Neural cell (in vitro differentiated cells): ENCODE measurements at regions not wholly inside any gene's neighbourhood (a gene's known extent, or its start where the extent isn't known, plus 50 kb on each side); places are given as distances from the start of the nearest gene placed in this dataset.

Experiments used
- H2AFZ ChIP-seq: fragments of 200-600, 300-800 bp; sonication (generic), shearing (Covaris generic); 2 replicates; pipeline ENCODE4 v1.6.0; 2014; ENCODE audit warnings: low read depth, mild to moderate bottlenecking, antibody characterized with exemption, low read length, moderate library complexity
- H3F3A ChIP-seq: fragments of 200-600 bp; shearing (Covaris generic); 2 replicates; pipeline ENCODE4 v1.6.1; 2016; ENCODE audit warnings: mild to moderate bottlenecking, moderate library complexity, mixed read lengths, antibody characterized with exemption, low read length; ENCODE audit not compliant: insufficient read depth, poor library complexity, severe bottlenecking
- H3K27ac ChIP-seq: fragments of 200-600, 300-800 bp; sonication (generic), shearing (Covaris generic); 2 replicates; pipeline ENCODE4 v1.5.1; 2014; ENCODE audit warnings: mild to moderate bottlenecking, low read length, moderate library complexity
- H3K27me3 ChIP-seq: fragments of 300-800, 200-600 bp; sonication (generic), shearing (Covaris generic); 2 replicates; pipeline ENCODE4 v1.6.0; 2014; ENCODE audit warnings: mild to moderate bottlenecking, low read depth, low read length, moderate library complexity; ENCODE audit not compliant: insufficient read depth
- H3K36me3 ChIP-seq: fragments of 300-800, 200-600 bp; sonication (generic), shearing (Covaris generic); 2 replicates; pipeline ENCODE4 v1.5.1; 2014; ENCODE audit warnings: mild to moderate bottlenecking, antibody characterized with exemption, low read length, moderate library complexity; ENCODE audit not compliant: insufficient read depth
- H3K4me2 ChIP-seq: fragments of 300-800, 200-600 bp; sonication (generic), shearing (Covaris generic); 2 replicates; pipeline ENCODE4 v1.6.0; 2014; ENCODE audit warnings: mild to moderate bottlenecking, low read length
- H3K4me3 ChIP-seq: fragments of 300-800, 200-600 bp; sonication (generic), shearing (Covaris generic); 2 replicates; pipeline ENCODE4 v1.5.1; 2014; ENCODE audit warnings: mild to moderate bottlenecking, low read length, moderate library complexity
- H3K79me2 ChIP-seq: fragments of 200-600 bp; shearing (Covaris generic); replicated peaks from 2 replicates; pipeline ENCODE4 v1.6.0; 2014; ENCODE audit warnings: mild to moderate bottlenecking, low read length, moderate library complexity; ENCODE audit not compliant: insufficient read depth
- H3K9ac ChIP-seq: fragments of 300-800, 200-600 bp; sonication (generic), shearing (Covaris generic); 2 replicates; pipeline ENCODE4 v1.6.1; 2016; ENCODE audit warnings: mild to moderate bottlenecking, low read length, mixed read lengths
- H3K9me2 ChIP-seq: fragments of 200-600 bp; shearing (Covaris generic); 2 replicates; pipeline ENCODE4 v1.6.1; 2016; ENCODE audit warnings: mild to moderate bottlenecking, low read length, mixed read lengths; ENCODE audit not compliant: insufficient read depth
- H3K9me3 ChIP-seq: fragments of 200-600, 300-800 bp; sonication (generic), shearing (Covaris generic); 2 replicates; pipeline ENCODE4 v1.6.1; 2016; ENCODE audit warnings: mild to moderate bottlenecking, mixed run types, low read length, moderate library complexity, mixed read lengths
- H4K20me1 ChIP-seq: fragments of 200-600 bp; shearing (Covaris generic); 2 replicates; pipeline ENCODE4 v1.6.1; 2016; ENCODE audit warnings: mild to moderate bottlenecking, mixed run types; ENCODE audit not compliant: insufficient read depth
- CTCF ChIP-seq: fragments of 450-650 bp; IDR thresholded peaks from 2 replicates; pipeline ENCODE4 v1.5.1; 2014; ENCODE audit warnings: antibody characterized with exemption, mild to moderate bottlenecking, moderate library complexity; ENCODE audit not compliant: poor library complexity, severe bottlenecking
- EP300 ChIP-seq: fragments of 450-650 bp; conservative IDR thresholded peaks from 2 replicates; pipeline ENCODE4 v1.6.1; 2014; ENCODE audit warnings: antibody characterized with exemption, mild to moderate bottlenecking, moderate library complexity; ENCODE audit not compliant: poor library complexity, severe bottlenecking
- EZH2 ChIP-seq: fragments of 200-600, 300-800 bp; shearing (Covaris generic), sonication (generic); IDR thresholded peaks from 2 replicates; pipeline ENCODE4 v1.6.1; 2014; ENCODE audit warnings: antibody characterized with exemption, low read length, borderline replicate concordance, mild to moderate bottlenecking; ENCODE audit not compliant: insufficient read depth, poor library complexity, severe bottlenecking
- MXI1 ChIP-seq: fragments of 450-650 bp; conservative IDR thresholded peaks from 2 replicates; pipeline ENCODE4 v1.6.1; 2014; ENCODE audit warnings: antibody characterized with exemption, mild to moderate bottlenecking; ENCODE audit not compliant: poor library complexity, severe bottlenecking
- POLR2AphosphoS5 ChIP-seq: IDR thresholded peaks from 2 replicates; pipeline ENCODE4 v1.6.1; 2012
- RAD21 ChIP-seq: fragments of 450-650 bp; conservative IDR thresholded peaks from 2 replicates; pipeline ENCODE4 v1.6.1; 2014; ENCODE audit warnings: antibody characterized with exemption, mild to moderate bottlenecking, moderate library complexity
- REST ChIP-seq: IDR thresholded peaks from 2 replicates; pipeline ENCODE4 v1.6.1; 2012; ENCODE audit warnings: borderline replicate concordance
- SMC3 ChIP-seq: fragments of 450-650 bp; conservative IDR thresholded peaks from 2 replicates; pipeline ENCODE4 v1.6.1; 2014; ENCODE audit warnings: antibody characterized with exemption, mild to moderate bottlenecking, moderate library complexity; ENCODE audit not compliant: poor library complexity
- TAF1 ChIP-seq: IDR thresholded peaks from 2 replicates; pipeline ENCODE4 v1.6.1; 2012; ENCODE audit warnings: low read depth

- Histone ChIP-seq H3K4me2 (no peak overlapping the region), H3K79me2 (no peaks in the 10 kb centered on the region), H3K27me3 (no peaks in the 10 kb centered on the region)
These were observed 162.7 kb downstream of the KITLG start for GRCh38 chr12:88417531-88417930.

GRCh38 chr12:88418856-88419497, 161.3 kb downstream of the KITLG start:
- Histone ChIP-seq H3F3A (no peaks in the 10 kb centered on the region), H3K36me3 (no peaks in the 10 kb centered on the region), H3K4me3 (no peak overlapping the region), H3K27me3 (no peaks in the 10 kb centered on the region), H3K9ac (no peak overlapping the region), H4K20me1 (no peaks in the 10 kb centered on the region), H2AFZ (no peak overlapping the region), H3K9me2 (no peaks in the 10 kb centered on the region), H3K79me2 (no peaks in the 10 kb centered on the region), H3K27ac (no peak overlapping the region), H3K4me2 (no peak overlapping the region), H3K9me3 (no peaks in the 10 kb centered on the region)
- TF ChIP-seq RAD21 = no peak
- no peak for TF ChIP-seq EZH2
- TF ChIP-seq EP300 = no peak
- no peak for TF ChIP-seq SMC3
- TF ChIP-seq REST = no peak

More at GRCh38 chr12:88417531-88417930, 162.7 kb downstream of the KITLG start:
- no peaks in the 10 kb centered on the region for H3K9me2 ChIP-seq
- no peaks in the 10 kb centered on the region for H4K20me1 ChIP-seq
- H3K4me3 ChIP-seq = no peak overlapping the region
- no peak overlapping the region for H3K9ac ChIP-seq
- H3F3A ChIP-seq = no peaks in the 10 kb centered on the region
- H3K9me3 ChIP-seq = no peaks in the 10 kb centered on the region
- TF ChIP-seq MXI1 = no peak
- no peak for TF ChIP-seq EZH2
- no peak for TF ChIP-seq EP300
- TF ChIP-seq REST = no peak
- TF ChIP-seq SMC3 = no peak
- no peak for TF ChIP-seq POLR2AphosphoS5
- TF ChIP-seq RAD21 = no peak
- no peak for TF ChIP-seq TAF1
- TF ChIP-seq CTCF = no peak
- no peaks in the 10 kb centered on the region for H3K36me3 ChIP-seq
- H2AFZ ChIP-seq = no peak overlapping the region
- no peak overlapping the region for H3K27ac ChIP-seq
